Endothelial cell of umbilical vein (primary cell): ENCODE measurements at regions not wholly inside any gene's neighbourhood (a gene's known extent, or its start where the extent isn't known, plus 50 kb on each side); places are given as distances from the start of the nearest gene placed in this dataset.
A peak's percentile ranks its signal among the peaks of the same experiment; 100 is the strongest.

Source experiments
- BruUV-seq: library from RNA; stranded (reverse); fragments of 400-500 nt; replicated peaks from 2 replicates; lab custom pipeline; 2021; lab: Mats Ljungman, UMichigan
- CTCF ChIA-PET: fragments of 300-600, 350-600 bp; sonication (Branson Sonifier 250); formaldehyde crosslinking; loops from one replicate; lab custom pipeline; 2021; ENCODE audit warnings: antibody characterized with exemption, inconsistent platforms; lab: Charles Lee
- POLR2A ChIA-PET: fragments of 300-600, 350-600 bp; sonication (Branson Sonifier 250); formaldehyde crosslinking; loops from one replicate; lab custom pipeline; 2021; ENCODE audit warnings: antibody characterized with exemption, inconsistent platforms; lab: Charles Lee
- DNase-seq: peaks from one replicate; pipeline ENCODE4 v3.0.0-alpha.2; 2011; ENCODE audit warnings: low read depth, low spot score
- FAIRE-seq: peaks from 2 replicates; lab custom pipeline; 2011; peaks lifted over from hg19 to GRCh38; lab: Jason Lieb, UNC
- H2AFZ ChIP-seq: 2 replicates; pipeline ENCODE4 v1.6.0; 2012; ENCODE audit warnings: low read depth, low read length, control low read depth, inconsistent platforms
- H3K27ac ChIP-seq: 2 replicates; pipeline ENCODE4 v1.5.1; 2011; ENCODE audit warnings: low read depth, mild to moderate bottlenecking, control low read depth, low read length, moderate library complexity; ENCODE audit not compliant: insufficient read depth
- H3K27me3 ChIP-seq, 2 experiments: 2 replicates each; pipeline versions ENCODE4 v1.6.0 to v1.6.1; 2011; ENCODE audit warnings: low read length in 2 of 2, mixed read lengths in 1 of 2; ENCODE audit not compliant: control insufficient read depth in 2 of 2, insufficient read depth in 2 of 2
- H3K36me3 ChIP-seq, 2 experiments: 2 replicates in 1 of 2; 3 replicates in 1 of 2; pipeline ENCODE4 v1.5.1; 2011; ENCODE audit warnings: low read length in 2 of 2, mild to moderate bottlenecking in 1 of 2, moderate library complexity in 1 of 2; ENCODE audit not compliant: control insufficient read depth in 2 of 2, insufficient read depth in 2 of 2; ENCODE audit errors: extremely low read depth in 1 of 2
- H3K4me1 ChIP-seq: 3 replicates; pipeline ENCODE4 v1.5.1; 2011; ENCODE audit warnings: mild to moderate bottlenecking, low read length; ENCODE audit not compliant: control insufficient read depth, insufficient read depth; ENCODE audit errors: extremely low read depth
- H3K4me2 ChIP-seq: 2 replicates; pipeline ENCODE4 v1.6.1; 2011; ENCODE audit warnings: low read length, control low read depth, mixed read lengths; ENCODE audit not compliant: insufficient read depth
- H3K4me3 ChIP-seq, 3 experiments: fragments of 200-600 bp in 1 of 3; sonication (generic), shearing (Covaris generic) in 1 of 3; replicated peaks in 1 of 3; 2 replicates each; pipeline ENCODE4 v1.5.1; 2011 to 2016; ENCODE audit warnings: control low read depth in 3 of 3, low read length in 3 of 3, mild to moderate bottlenecking in 2 of 3, inconsistent platforms in 1 of 3, low read depth in 1 of 3, moderate library complexity in 1 of 3; ENCODE audit not compliant: insufficient read depth in 1 of 3
- H3K79me2 ChIP-seq: 2 replicates; pipeline ENCODE4 v1.6.0; 2012; ENCODE audit warnings: low read length, inconsistent platforms; ENCODE audit not compliant: control insufficient read depth, insufficient read depth
- H3K9ac ChIP-seq: replicated peaks from 2 replicates; pipeline ENCODE3; 2011; ENCODE audit warnings: low read length, control low read depth; ENCODE audit not compliant: insufficient read depth; ENCODE audit errors: extremely low read depth
- H3K9me1 ChIP-seq: replicated peaks from 3 replicates; pipeline ENCODE4 v1.6.0; 2011; ENCODE audit warnings: mild to moderate bottlenecking, low read length; ENCODE audit not compliant: control insufficient read depth, insufficient read depth; ENCODE audit errors: extremely low read depth
- H3K9me3 ChIP-seq: replicated peaks from 2 replicates; pipeline ENCODE4 v1.5.1; 2012; ENCODE audit warnings: low read length, inconsistent platforms; ENCODE audit not compliant: control insufficient read depth, insufficient read depth
- H4K20me1 ChIP-seq: replicated peaks from 2 replicates; pipeline ENCODE3; 2011; ENCODE audit warnings: mild to moderate bottlenecking, low read length; ENCODE audit not compliant: control insufficient read depth, insufficient read depth; ENCODE audit errors: extremely low read depth
- CTCF ChIP-seq, 2 donors: IDR thresholded peaks; 1 replicate in 1 of 2; 2 replicates in 1 of 2; pipeline ENCODE4 v1.5.1; 2011; ENCODE audit warnings: low read length in 2 of 2, mild to moderate bottlenecking in 2 of 2, moderate library complexity in 2 of 2, control low read depth in 1 of 2, inconsistent platforms in 1 of 2, low read depth in 1 of 2; ENCODE audit not compliant: insufficient read depth in 1 of 2; ENCODE audit errors: extremely low read depth in 1 of 2
- MAX ChIP-seq: IDR thresholded peaks from 2 replicates; pipeline ENCODE4 v1.6.1; 2011; ENCODE audit not compliant: insufficient read depth, insufficient read length
- POLR2A ChIP-seq: IDR thresholded peaks from 2 replicates; pipeline ENCODE4 v1.6.1; 2012; ENCODE audit warnings: low read depth, mild to moderate bottlenecking, control low read depth, low read length
- dilution Hi-C: fragments of 300-500 bp; cut with MboI; formaldehyde crosslinking; loops from one replicate; pipeline ENCODE4 v1.15.0; 2019; ENCODE audit warnings: low sequenced_read_pairs; ENCODE audit not compliant: extremely low pct_ligation_motif_present
- intact Hi-C: fragments of 100-400 bp; cut with micrococcal nuclease; formaldehyde crosslinking; loops from one replicate; pipeline ENCODE4 v1.10.0; 2022

GRCh38 chr1:204744107-204744779 lies 58.7 kb upstream of the LRRN2 start:
- H3K27me3 ChIP-seq, result peaks cover 2 to 3% of the 10 kb centered on the region in 2 experiments
- TF ChIP-seq MAX (no peak), CTCF (IDR thresholded peaks at IDR 0.05; ENCODE audit: extremely low read depth in 1 of 2, insufficient read depth in 1 of 2, low read depth in 1 of 2, low read length in 2 of 2) (no peak)
- no TSS peak for BruUV-seq
- no peaks in the 10 kb centered on the region for H3K9me1 ChIP-seq
- CTCF ChIA-PET, result interaction anchor here (1.6 to 2.9 kb wide), 2 partner anchors 20 to 63 kb away, joined by 4 to 15 read pairs; no protein-coding TSS in a partner anchor
- no peaks in the 10 kb centered on the region for H3K9me3 ChIP-seq
- dilution Hi-C loops, result no loop called here
- no peaks in the 10 kb centered on the region for H4K20me1 ChIP-seq
- H3K36me3 ChIP-seq, result no peaks in the 10 kb centered on the region
- no peak overlapping the region for H3K4me2 ChIP-seq
- H3K4me1 ChIP-seq, result no peaks in the 10 kb centered on the region
- no peaks in the 10 kb centered on the region for H3K79me2 ChIP-seq
- H3K4me3 ChIP-seq, result no peak overlapping the region
- POLR2A ChIA-PET, result no interaction called here
- DNase-seq (no peak), FAIRE-seq (no peak)
- intact Hi-C loops, result no loop called here
- H3K27ac ChIP-seq, result no peak overlapping the region
- H3K9ac ChIP-seq, result no peak overlapping the region
- no peak overlapping the region for H2AFZ ChIP-seq

- TF ChIP-seq POLR2A (no peak), CTCF (IDR thresholded peaks at IDR 0.05; ENCODE audit: extremely low read depth in 1 of 2, insufficient read depth in 1 of 2, low read depth in 1 of 2, low read length in 2 of 2) (peak; percentile 80 to 96)
- Histone ChIP-seq H2AFZ (no peak overlapping the region), H3K4me3 (no peak overlapping the region), H3K79me2 (no peaks in the 10 kb centered on the region), H3K9me3 (no peaks in the 10 kb centered on the region), H3K9ac (no peak overlapping the region), H4K20me1 (no peaks in the 10 kb centered on the region), H3K27ac (no peak overlapping the region), H3K4me1 (no peaks in the 10 kb centered on the region), H3K27me3 (peaks cover 2 to 3% of the 10 kb centered on the region in 2 experiments), H3K36me3 (no peaks in the 10 kb centered on the region), H3K4me2 (no peak overlapping the region), H3K9me1 (no peaks in the 10 kb centered on the region)
- BruUV-seq, result no TSS peak
- FAIRE-seq (peak; percentile 71), DNase-seq (peak; percentile 43)
- ChIA-PET POLR2A (no interaction called here), CTCF (interaction anchor here (0.6 to 2.9 kb wide), 27 partner anchors 9 to 315 kb away, joined by 3 to 25 read pairs (median 5); no protein-coding TSS in a partner anchor)
- dilution Hi-C loops, result no loop called here
- intact Hi-C loops, result loop anchor here (5.0 kb wide), 1 partner anchor 180 kb away; no protein-coding TSS in a partner anchor
Measured at GRCh38 chr1:204746838-204747442, 61.4 kb upstream of the LRRN2 start.
